MM.1S (cell line): ENCODE measurements at regions not wholly inside any gene's neighbourhood (a gene's known extent, or its start where the extent isn't known, plus 50 kb on each side); places are given as distances from the start of the nearest gene placed in this dataset.

Experiments
- DNase-seq: peaks from one replicate; pipeline ENCODE4 v3.0.0-alpha.2; 2015
- H2AFZ ChIP-seq: fragments of 300-600 bp; sonication (generic); 2 replicates; pipeline ENCODE4 v1.6.0; 2016; ENCODE audit warnings: antibody characterized with exemption, low read length
- H3F3A ChIP-seq: fragments of 300-600 bp; sonication (generic); 2 replicates; pipeline ENCODE4 v1.6.1; 2016; ENCODE audit warnings: mild to moderate bottlenecking, antibody characterized with exemption, low read length, moderate library complexity, mixed read lengths; ENCODE audit not compliant: insufficient read depth
- H3K27ac ChIP-seq: fragments of 300-600 bp; sonication (generic); 2 replicates; pipeline ENCODE4 v1.5.1; 2016; ENCODE audit warnings: mild to moderate bottlenecking, low read length
- H3K27me3 ChIP-seq: fragments of 300-600 bp; sonication (generic); replicated peaks from 2 replicates; pipeline ENCODE4 v1.6.0; 2016; ENCODE audit warnings: low read length; ENCODE audit not compliant: insufficient read depth
- H3K36me3 ChIP-seq: fragments of 300-600 bp; sonication (generic); replicated peaks from 2 replicates; pipeline ENCODE4 v1.6.1; 2016; ENCODE audit warnings: mild to moderate bottlenecking, low read length, mixed read lengths; ENCODE audit not compliant: insufficient read depth
- H3K4me1 ChIP-seq: fragments of 300-600 bp; sonication (generic); 2 replicates; pipeline ENCODE4 v1.6.1; 2016; ENCODE audit warnings: low read length, mixed read lengths
- H3K4me2 ChIP-seq: fragments of 300-600 bp; sonication (generic); 2 replicates; pipeline ENCODE4 v1.6.0; 2016; ENCODE audit warnings: low read depth, low read length
- H3K4me3 ChIP-seq: fragments of 300-600 bp; sonication (generic); 2 replicates; pipeline ENCODE4 v1.5.1; 2016; ENCODE audit warnings: low read length, mixed read lengths
- H3K79me2 ChIP-seq: fragments of 300-600 bp; sonication (generic); 2 replicates; pipeline ENCODE4 v1.6.1; 2016; ENCODE audit warnings: mixed run types, low read length, mixed read lengths
- H3K9ac ChIP-seq: fragments of 300-600 bp; sonication (generic); 2 replicates; pipeline ENCODE4 v1.6.1; 2016; ENCODE audit warnings: low read length, mixed read lengths
- H3K9me2 ChIP-seq: fragments of 300-600 bp; sonication (generic); replicated peaks from 2 replicates; pipeline ENCODE4 v1.6.1; 2016; ENCODE audit warnings: mild to moderate bottlenecking, low read length, mixed read lengths; ENCODE audit not compliant: insufficient read depth
- H3K9me3 ChIP-seq: fragments of 300-600 bp; sonication (generic); replicated peaks from 2 replicates; pipeline ENCODE4 v1.6.1; 2016; ENCODE audit warnings: mild to moderate bottlenecking, low read length, mixed read lengths; ENCODE audit not compliant: insufficient read depth
- H4K20me1 ChIP-seq: fragments of 300-600 bp; sonication (generic); 2 replicates; pipeline ENCODE4 v1.6.1; 2016; ENCODE audit warnings: mild to moderate bottlenecking, low read length, moderate library complexity, mixed read lengths; ENCODE audit not compliant: insufficient read depth
- EZH2 ChIP-seq: fragments of 300-600 bp; sonication (generic); optimal IDR thresholded peaks from 2 replicates; pipeline ENCODE3; 2017; ENCODE audit warnings: low read depth, mild to moderate bottlenecking, antibody characterized with exemption, low read length, mixed read lengths
- EZH2phosphoT487 ChIP-seq: fragments of 300-600 bp; sonication (generic); IDR thresholded peaks from 2 replicates; pipeline ENCODE4 v1.6.1; 2018; ENCODE audit warnings: antibody characterized with exemption, low read length
- TF ChIP-seq, protein P1 (sequence below): fragments of 300-600 bp; sonication (generic); IDR thresholded peaks from 2 replicates; pipeline ENCODE4 v1.5.1; 2016; ENCODE audit warnings: antibody characterized with exemption, low read length, mixed read lengths

DNA sequence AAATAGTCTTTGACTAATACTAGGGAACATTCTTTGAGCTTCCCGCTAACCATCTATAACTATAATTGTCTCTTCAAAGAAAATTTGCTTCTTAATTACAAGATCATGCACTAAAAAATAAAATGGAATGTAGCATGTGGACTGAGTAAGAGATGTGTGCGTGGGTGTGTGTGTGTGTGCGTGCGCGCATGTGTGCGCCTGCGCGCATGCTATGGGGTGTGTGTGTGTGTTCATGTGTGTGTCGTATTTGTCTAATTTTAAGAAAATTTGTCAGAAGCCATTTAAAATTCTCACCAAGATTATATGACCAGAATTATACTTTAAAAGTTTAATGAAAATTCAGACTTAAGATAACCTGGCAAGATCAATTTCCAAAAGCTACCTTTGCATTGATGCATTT lies 593.0 kb downstream of the ACTL7B start:
- no peak for DNase-seq
- Histone ChIP-seq H3F3A (no peaks in the 10 kb centered on the region), H3K27ac (no peak overlapping the region), H4K20me1 (no peaks in the 10 kb centered on the region), H3K36me3 (no peaks in the 10 kb centered on the region), H3K27me3 (no peaks in the 10 kb centered on the region), H3K9me2 (no peaks in the 10 kb centered on the region), H3K9me3 (no peaks in the 10 kb centered on the region), H2AFZ (no peak overlapping the region), H3K9ac (no peak overlapping the region), H3K79me2 (no peaks in the 10 kb centered on the region), H3K4me3 (no peak overlapping the region), H3K4me1 (no peaks in the 10 kb centered on the region), H3K4me2 (no peak overlapping the region)
- no peak for TF ChIP-seq EZH2

GRCh38 chr9:108259917-108260675 lies 595.7 kb downstream of the ACTL7B start:
- no peaks in the 10 kb centered on the region for H3K9me3 ChIP-seq
- H3K4me3 ChIP-seq, result no peak overlapping the region
- H3K79me2 ChIP-seq, result no peaks in the 10 kb centered on the region
- no peaks in the 10 kb centered on the region for H3K9me2 ChIP-seq
- H3K27me3 ChIP-seq, result no peaks in the 10 kb centered on the region
- H3K27ac ChIP-seq, result no peak overlapping the region
- H4K20me1 ChIP-seq, result no peaks in the 10 kb centered on the region
- H3K36me3 ChIP-seq, result no peaks in the 10 kb centered on the region
- H3K9ac ChIP-seq, result no peak overlapping the region
- H3K4me2 ChIP-seq, result no peak overlapping the region
- H3F3A ChIP-seq, result no peaks in the 10 kb centered on the region
- DNase-seq, result no peak
- TF ChIP-seq, protein P1, sequence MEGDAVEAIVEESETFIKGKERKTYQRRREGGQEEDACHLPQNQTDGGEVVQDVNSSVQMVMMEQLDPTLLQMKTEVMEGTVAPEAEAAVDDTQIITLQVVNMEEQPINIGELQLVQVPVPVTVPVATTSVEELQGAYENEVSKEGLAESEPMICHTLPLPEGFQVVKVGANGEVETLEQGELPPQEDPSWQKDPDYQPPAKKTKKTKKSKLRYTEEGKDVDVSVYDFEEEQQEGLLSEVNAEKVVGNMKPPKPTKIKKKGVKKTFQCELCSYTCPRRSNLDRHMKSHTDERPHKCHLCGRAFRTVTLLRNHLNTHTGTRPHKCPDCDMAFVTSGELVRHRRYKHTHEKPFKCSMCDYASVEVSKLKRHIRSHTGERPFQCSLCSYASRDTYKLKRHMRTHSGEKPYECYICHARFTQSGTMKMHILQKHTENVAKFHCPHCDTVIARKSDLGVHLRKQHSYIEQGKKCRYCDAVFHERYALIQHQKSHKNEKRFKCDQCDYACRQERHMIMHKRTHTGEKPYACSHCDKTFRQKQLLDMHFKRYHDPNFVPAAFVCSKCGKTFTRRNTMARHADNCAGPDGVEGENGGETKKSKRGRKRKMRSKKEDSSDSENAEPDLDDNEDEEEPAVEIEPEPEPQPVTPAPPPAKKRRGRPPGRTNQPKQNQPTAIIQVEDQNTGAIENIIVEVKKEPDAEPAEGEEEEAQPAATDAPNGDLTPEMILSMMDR, result no peak
- no peak for TF ChIP-seq EZH2phosphoT487
- no peak for TF ChIP-seq EZH2
- no peaks in the 10 kb centered on the region for H3K4me1 ChIP-seq
- H2AFZ ChIP-seq, result no peak overlapping the region

GRCh38 chr9:108258640-108259039 lies 597.1 kb downstream of the ACTL7B start:
- H3K9me2 ChIP-seq, result no peaks in the 10 kb centered on the region
- H3K9me3 ChIP-seq, result no peaks in the 10 kb centered on the region
- no peak overlapping the region for H3K9ac ChIP-seq
- no peaks in the 10 kb centered on the region for H3K27me3 ChIP-seq
- no peak overlapping the region for H3K4me2 ChIP-seq
- H4K20me1 ChIP-seq, result no peaks in the 10 kb centered on the region
- H3K27ac ChIP-seq, result no peak overlapping the region
- no peak overlapping the region for H2AFZ ChIP-seq
- no peaks in the 10 kb centered on the region for H3K4me1 ChIP-seq
- H3K36me3 ChIP-seq, result no peaks in the 10 kb centered on the region
- no peaks in the 10 kb centered on the region for H3F3A ChIP-seq
- no peaks in the 10 kb centered on the region for H3K79me2 ChIP-seq
- TF ChIP-seq EZH2, result no peak
- DNase-seq, result no peak
- no peak overlapping the region for H3K4me3 ChIP-seq

- H3K4me3 ChIP-seq, result no peak overlapping the region
- H3K4me2 ChIP-seq, result no peak overlapping the region
- no peaks in the 10 kb centered on the region for H3K4me1 ChIP-seq
- H2AFZ ChIP-seq, result no peak overlapping the region
- no peaks in the 10 kb centered on the region for H3K9me3 ChIP-seq
- no peaks in the 10 kb centered on the region for H3K27me3 ChIP-seq
- no peaks in the 10 kb centered on the region for H3K79me2 ChIP-seq
- H3K9me2 ChIP-seq, result no peaks in the 10 kb centered on the region
- H3K27ac ChIP-seq, result no peak overlapping the region
- H3K9ac ChIP-seq, result no peak overlapping the region
- TF ChIP-seq EZH2phosphoT487, result no peak
- TF ChIP-seq EZH2, result no peak
- TF ChIP-seq, protein P1, result no peak
- H4K20me1 ChIP-seq, result no peaks in the 10 kb centered on the region
- H3F3A ChIP-seq, result no peaks in the 10 kb centered on the region
- no peaks in the 10 kb centered on the region for H3K36me3 ChIP-seq
- DNase-seq, result no peak
Observed at GRCh38 chr9:108257382-108257781, 598.4 kb downstream of the ACTL7B start.
